Panc1 (cell line): ENCODE measurements at regions not wholly inside any gene's neighbourhood (a gene's known extent, or its start where the extent isn't known, plus 50 kb on each side); places are given as distances from the start of the nearest gene placed in this dataset.
"Not testable (repeated sequence)": the region's sequence is repeated elsewhere in the genome, so short reads cannot be mapped to it uniquely, and the experiment has no call there.

Source experiments
- ATAC-seq: fragments of 200-7000 bp; cut with Tn5 transposase; 2 replicates; pipeline ENCODE4 v1.9.1; 2020; ENCODE audit warnings: mild to moderate bottlenecking, moderate library complexity
- BruUV-seq: library from RNA; stranded (reverse); fragments of 400-500 nt; replicated peaks from 2 replicates; lab custom pipeline; 2021; lab: Mats Ljungman, UMichigan
- CTCF ChIA-PET: fragments of 300-600 bp; sonication (Branson Sonifier 250); formaldehyde crosslinking; loops from one replicate; lab custom pipeline; 2022; ENCODE audit warnings: antibody characterized with exemption; lab: Charles Lee
- POLR2A ChIA-PET: fragments of 300-600 bp; sonication (Branson Sonifier 250); formaldehyde crosslinking; loops from one replicate; lab custom pipeline; 2022; ENCODE audit warnings: antibody characterized with exemption; lab: Charles Lee
- DNase-seq: peaks from one replicate; pipeline ENCODE4 v3.0.0-alpha.2; 2010; ENCODE audit warnings: low read depth, low spot score
- H3K27ac ChIP-seq: 2 replicates; pipeline ENCODE4 v1.5.1; 2011; ENCODE audit warnings: mild to moderate bottlenecking, low read length, inconsistent platforms
- H3K27me3 ChIP-seq: fragments of 200-500 bp; sonication (Bioruptor generic); 2 replicates; pipeline ENCODE4 v1.6.0; 2014; ENCODE audit warnings: low read length, inconsistent platforms; ENCODE audit not compliant: control insufficient read depth, insufficient read depth
- H3K36me3 ChIP-seq: fragments of 200-500 bp; sonication (Bioruptor generic); 2 replicates; pipeline ENCODE4 v1.5.1; 2014; ENCODE audit warnings: inconsistent platforms, mild to moderate bottlenecking, low read length, moderate library complexity; ENCODE audit not compliant: control insufficient read depth, insufficient read depth
- H3K4me1 ChIP-seq: 2 replicates; pipeline ENCODE4 v1.5.1; 2011; ENCODE audit warnings: inconsistent platforms, mild to moderate bottlenecking, low read length, moderate library complexity; ENCODE audit not compliant: control insufficient read depth, insufficient read depth
- H3K4me3 ChIP-seq, 2 experiments: 2 replicates each; pipeline ENCODE4 v1.5.1; 2011 to 2012; ENCODE audit warnings: low read depth in 2 of 2, low read length in 2 of 2, mild to moderate bottlenecking in 2 of 2, inconsistent platforms in 1 of 2, moderate library complexity in 1 of 2
- H3K9me3 ChIP-seq: fragments of 200-500 bp; sonication (Bioruptor generic); 2 replicates; pipeline ENCODE4 v1.5.1; 2014; ENCODE audit warnings: low read depth, mild to moderate bottlenecking, inconsistent platforms, low read length, moderate library complexity; ENCODE audit not compliant: control insufficient read depth, insufficient read depth
- CTCF ChIP-seq: fragments of 450-650 bp; IDR thresholded peaks from 2 replicates; pipeline ENCODE4 v1.5.1; 2017; ENCODE audit warnings: mild to moderate bottlenecking
- POLR2AphosphoS5 ChIP-seq: IDR thresholded peaks from 2 replicates; pipeline ENCODE4 v1.6.1; 2012; ENCODE audit warnings: mild to moderate bottlenecking, low read depth, low read length, moderate library complexity
- SIN3A ChIP-seq: IDR thresholded peaks from 2 replicates; pipeline ENCODE4 v1.6.1; 2012; ENCODE audit warnings: low read depth, mild to moderate bottlenecking, low read length, moderate library complexity, borderline replicate concordance; ENCODE audit not compliant: insufficient read depth
- TCF7L2 ChIP-seq: IDR thresholded peaks from 2 replicates; pipeline ENCODE4 v1.6.1; 2011; ENCODE audit warnings: mild to moderate bottlenecking, low read depth, low read length, inconsistent platforms
- in situ Hi-C: cut with HindIII; loops from 2 replicates; pipeline ENCODE4 v1.10.0; 2016; ENCODE audit warnings: low sequenced_read_pairs, low pct_unique_long_range_greater_than_20kb
- intact Hi-C: fragments of 100-400 bp; cut with micrococcal nuclease; formaldehyde crosslinking; loops from one replicate; pipeline ENCODE4 v1.10.0; 2022; ENCODE audit not compliant: unreplicated experiment
- TF ChIP-seq, protein P1 (sequence below), 2 experiments: IDR thresholded peaks; 2 replicates each; pipeline ENCODE4 v1.6.1; 2011 to 2012; ENCODE audit warnings: low read depth in 2 of 2, control low read depth in 1 of 2, low read length in 1 of 2, mild to moderate bottlenecking in 1 of 2, moderate library complexity in 1 of 2; ENCODE audit not compliant: insufficient read depth in 1 of 2

DNA sequence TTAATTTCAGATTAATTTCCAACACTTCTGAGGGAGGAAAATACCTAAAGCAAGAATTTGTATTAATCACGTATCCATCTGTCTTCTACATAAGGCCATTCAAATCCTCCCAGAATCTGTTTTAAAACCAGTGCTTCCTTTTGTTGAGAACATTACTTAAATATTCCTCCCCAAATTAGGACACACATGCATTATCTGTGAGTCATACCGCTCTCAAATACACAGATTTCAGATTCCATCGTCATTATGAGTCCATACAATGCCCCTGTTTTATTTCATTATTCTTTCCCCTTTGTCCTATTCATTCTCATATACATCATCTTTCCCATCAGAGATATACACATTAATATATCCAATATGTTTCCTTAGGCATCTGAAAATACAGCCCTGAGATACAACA lies 57.3 kb upstream of the PRSS12 start:
- BruUV-seq: no TSS peak
- ChIA-PET CTCF (no interaction called here), POLR2A (no interaction called here)
- H3K4me1 ChIP-seq: no peaks in the 10 kb centered on the region
- H3K27me3 ChIP-seq: no peaks in the 10 kb centered on the region
- H3K36me3 ChIP-seq: no peaks in the 10 kb centered on the region
- ATAC-seq (no peak), DNase-seq (no peak)
- intact Hi-C loops: no loop called here
- no peaks in the 10 kb centered on the region for H3K9me3 ChIP-seq
- in situ Hi-C loops: no loop called here
- H3K27ac ChIP-seq: no peak overlapping the region
- TF ChIP-seq SIN3A: no peak
- no peak for TF ChIP-seq CTCF
- no peak for TF ChIP-seq POLR2AphosphoS5
- TF ChIP-seq TCF7L2: no peak
- TF ChIP-seq, protein P1, sequence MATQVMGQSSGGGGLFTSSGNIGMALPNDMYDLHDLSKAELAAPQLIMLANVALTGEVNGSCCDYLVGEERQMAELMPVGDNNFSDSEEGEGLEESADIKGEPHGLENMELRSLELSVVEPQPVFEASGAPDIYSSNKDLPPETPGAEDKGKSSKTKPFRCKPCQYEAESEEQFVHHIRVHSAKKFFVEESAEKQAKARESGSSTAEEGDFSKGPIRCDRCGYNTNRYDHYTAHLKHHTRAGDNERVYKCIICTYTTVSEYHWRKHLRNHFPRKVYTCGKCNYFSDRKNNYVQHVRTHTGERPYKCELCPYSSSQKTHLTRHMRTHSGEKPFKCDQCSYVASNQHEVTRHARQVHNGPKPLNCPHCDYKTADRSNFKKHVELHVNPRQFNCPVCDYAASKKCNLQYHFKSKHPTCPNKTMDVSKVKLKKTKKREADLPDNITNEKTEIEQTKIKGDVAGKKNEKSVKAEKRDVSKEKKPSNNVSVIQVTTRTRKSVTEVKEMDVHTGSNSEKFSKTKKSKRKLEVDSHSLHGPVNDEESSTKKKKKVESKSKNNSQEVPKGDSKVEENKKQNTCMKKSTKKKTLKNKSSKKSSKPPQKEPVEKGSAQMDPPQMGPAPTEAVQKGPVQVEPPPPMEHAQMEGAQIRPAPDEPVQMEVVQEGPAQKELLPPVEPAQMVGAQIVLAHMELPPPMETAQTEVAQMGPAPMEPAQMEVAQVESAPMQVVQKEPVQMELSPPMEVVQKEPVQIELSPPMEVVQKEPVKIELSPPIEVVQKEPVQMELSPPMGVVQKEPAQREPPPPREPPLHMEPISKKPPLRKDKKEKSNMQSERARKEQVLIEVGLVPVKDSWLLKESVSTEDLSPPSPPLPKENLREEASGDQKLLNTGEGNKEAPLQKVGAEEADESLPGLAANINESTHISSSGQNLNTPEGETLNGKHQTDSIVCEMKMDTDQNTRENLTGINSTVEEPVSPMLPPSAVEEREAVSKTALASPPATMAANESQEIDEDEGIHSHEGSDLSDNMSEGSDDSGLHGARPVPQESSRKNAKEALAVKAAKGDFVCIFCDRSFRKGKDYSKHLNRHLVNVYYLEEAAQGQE (IDR thresholded peaks at IDR 0.05; ENCODE audit: insufficient read depth in 1 of 2, low read depth in 2 of 2, low read length in 1 of 2): no peak
- H3K4me3 ChIP-seq: no peak overlapping the region

GRCh38 chr4:118417325-118417724 lies 64.5 kb upstream of the PRSS12 start:
- Histone ChIP-seq H3K4me3 (no peak overlapping the region), H3K9me3 (no peaks in the 10 kb centered on the region), H3K27ac (no peak overlapping the region), H3K36me3 (no peaks in the 10 kb centered on the region), H3K4me1 (no peaks in the 10 kb centered on the region), H3K27me3 (no peaks in the 10 kb centered on the region)
- intact Hi-C loops: no loop called here
- DNase-seq (no peak), ATAC-seq (no peak)
- TF ChIP-seq SIN3A (no peak), TCF7L2 (no peak), CTCF (no peak), POLR2AphosphoS5 (no peak)
- TF ChIP-seq, protein P1 (IDR thresholded peaks at IDR 0.05; ENCODE audit: insufficient read depth in 1 of 2, low read depth in 2 of 2, low read length in 1 of 2): no peak
- in situ Hi-C loops: no loop called here
- POLR2A ChIA-PET: no interaction called here
- no TSS peak for BruUV-seq
- CTCF ChIA-PET: no interaction called here

- H3K27ac ChIP-seq, H3K4me1 ChIP-seq, ATAC-seq, H3K4me3 ChIP-seq, CTCF ChIA-PET, POLR2A ChIA-PET, H3K36me3 ChIP-seq, H3K27me3 ChIP-seq, H3K9me3 ChIP-seq, DNase-seq, in situ Hi-C loops, BruUV-seq, intact Hi-C loops: not testable (repeated sequence)
These were observed 65.0 kb upstream of the PRSS12 start for GRCh38 chr4:118417800-118418199.

GRCh38 chr4:118418396-118418795 lies 65.6 kb upstream of the PRSS12 start:
- CTCF ChIA-PET, H3K27ac ChIP-seq, DNase-seq, intact Hi-C loops, H3K36me3 ChIP-seq, H3K9me3 ChIP-seq, H3K4me3 ChIP-seq, H3K27me3 ChIP-seq, ATAC-seq, BruUV-seq, in situ Hi-C loops, POLR2A ChIA-PET, H3K4me1 ChIP-seq: not testable (repeated sequence)
